GM19035 (cell line): ENCODE measurements at regions not wholly inside any gene's neighbourhood (a gene's known extent, or its start where the extent isn't known, plus 50 kb on each side); places are given as distances from the start of the nearest gene placed in this dataset.
"Not testable (repeated sequence)": the region's sequence is repeated elsewhere in the genome, so short reads cannot be mapped to it uniquely, and the experiment has no call there.

Source experiments
- ATAC-seq: cut with Tn5 transposase; IDR thresholded peaks from one replicate; pipeline ENCODE4 v1.9.1; 2021; ENCODE audit not compliant: unreplicated experiment

GRCh38 chr10:47646686-47647273 is 116.6 kb downstream of the SYT15B start:
- ATAC-seq: not testable (repeated sequence)

- not testable (repeated sequence) for ATAC-seq
Measured at GRCh38 chr10:47626975-47627374, 103.5 kb upstream of the AGAP9 start.

GRCh38 chr10:47622719-47623118 is 99.3 kb upstream of the AGAP9 start:
- ATAC-seq: not testable (repeated sequence)

GRCh38 chr10:47619300-47620012 is 96.0 kb upstream of the AGAP9 start:
- ATAC-seq: not testable (repeated sequence)

- not testable (repeated sequence) for ATAC-seq
Measured at GRCh38 chr10:47609311-47609710, 85.9 kb upstream of the AGAP9 start.

GRCh38 chr10:47605791-47606773 is 82.6 kb upstream of the AGAP9 start:
- not testable (repeated sequence) for ATAC-seq

- not testable (repeated sequence) for ATAC-seq
Measured at GRCh38 chr10:47600604-47601003, 77.2 kb upstream of the AGAP9 start.

- ATAC-seq: not testable (repeated sequence)
Measured at GRCh38 chr10:47600127-47600526, 76.7 kb upstream of the AGAP9 start.

- not testable (repeated sequence) for ATAC-seq
Measured at GRCh38 chr10:47599657-47600056, 76.2 kb upstream of the AGAP9 start.

GRCh38 chr10:47593805-47594204 is 70.4 kb upstream of the AGAP9 start:
- not testable (repeated sequence) for ATAC-seq

- not testable (repeated sequence) for ATAC-seq
Measured at GRCh38 chr10:47593129-47593528, 69.7 kb upstream of the AGAP9 start.

GRCh38 chr10:47590956-47591355 is 67.5 kb upstream of the AGAP9 start:
- ATAC-seq: not testable (repeated sequence)

GRCh38 chr10:47590534-47590933 is 67.1 kb upstream of the AGAP9 start:
- not testable (repeated sequence) for ATAC-seq

GRCh38 chr10:47582051-47582450 is 58.6 kb upstream of the AGAP9 start:
- not testable (repeated sequence) for ATAC-seq

- ATAC-seq: not testable (repeated sequence)
Measured at GRCh38 chr10:47580063-47580462, 56.6 kb upstream of the AGAP9 start.

GRCh38 chr10:47578547-47578946 is 55.1 kb upstream of the AGAP9 start:
- ATAC-seq: not testable (repeated sequence)
